ENCODE measurements at regions not wholly inside any gene's neighbourhood (a gene's known extent, or its start where the extent isn't known, plus 50 kb on each side); places are given as distances from the start of the nearest gene placed in this dataset.

GRCh38 chr15:39088156-39088555 is 492.7 kb upstream of the THBS1 start:
- Histone ChIP-seq H3K9ac (ENCODE audit: low read length) (no peak overlapping the region), H3K4me2 (ENCODE audit: low read length) (no peak overlapping the region), H3K79me2 (replicated peaks; ENCODE audit: insufficient read depth, low read length) (no peaks in the 10 kb centered on the region), H3K27ac (ENCODE audit: low read length) (no peak overlapping the region), H2AFZ (ENCODE audit: low read depth, low read length) (no peak overlapping the region), H3K9me3 (ENCODE audit: low read length) (no peaks in the 10 kb centered on the region), H3K4me3 (ENCODE audit: low read length) (no peak overlapping the region), H3F3A (ENCODE audit: insufficient read depth, low read length, poor library complexity, severe bottlenecking) (no peaks in the 10 kb centered on the region), H3K27me3 (ENCODE audit: insufficient read depth, low read depth, low read length) (no peaks in the 10 kb centered on the region), H3K36me3 (ENCODE audit: insufficient read depth, low read length) (no peaks in the 10 kb centered on the region), H3K9me2 (ENCODE audit: insufficient read depth, low read length) (no peaks in the 10 kb centered on the region), H4K20me1 (ENCODE audit: insufficient read depth) (no peaks in the 10 kb centered on the region)
- no peak for TF ChIP-seq EP300 (conservative IDR thresholded peaks at IDR 0.05; ENCODE audit: poor library complexity, severe bottlenecking)
- TF ChIP-seq, protein P1, sequence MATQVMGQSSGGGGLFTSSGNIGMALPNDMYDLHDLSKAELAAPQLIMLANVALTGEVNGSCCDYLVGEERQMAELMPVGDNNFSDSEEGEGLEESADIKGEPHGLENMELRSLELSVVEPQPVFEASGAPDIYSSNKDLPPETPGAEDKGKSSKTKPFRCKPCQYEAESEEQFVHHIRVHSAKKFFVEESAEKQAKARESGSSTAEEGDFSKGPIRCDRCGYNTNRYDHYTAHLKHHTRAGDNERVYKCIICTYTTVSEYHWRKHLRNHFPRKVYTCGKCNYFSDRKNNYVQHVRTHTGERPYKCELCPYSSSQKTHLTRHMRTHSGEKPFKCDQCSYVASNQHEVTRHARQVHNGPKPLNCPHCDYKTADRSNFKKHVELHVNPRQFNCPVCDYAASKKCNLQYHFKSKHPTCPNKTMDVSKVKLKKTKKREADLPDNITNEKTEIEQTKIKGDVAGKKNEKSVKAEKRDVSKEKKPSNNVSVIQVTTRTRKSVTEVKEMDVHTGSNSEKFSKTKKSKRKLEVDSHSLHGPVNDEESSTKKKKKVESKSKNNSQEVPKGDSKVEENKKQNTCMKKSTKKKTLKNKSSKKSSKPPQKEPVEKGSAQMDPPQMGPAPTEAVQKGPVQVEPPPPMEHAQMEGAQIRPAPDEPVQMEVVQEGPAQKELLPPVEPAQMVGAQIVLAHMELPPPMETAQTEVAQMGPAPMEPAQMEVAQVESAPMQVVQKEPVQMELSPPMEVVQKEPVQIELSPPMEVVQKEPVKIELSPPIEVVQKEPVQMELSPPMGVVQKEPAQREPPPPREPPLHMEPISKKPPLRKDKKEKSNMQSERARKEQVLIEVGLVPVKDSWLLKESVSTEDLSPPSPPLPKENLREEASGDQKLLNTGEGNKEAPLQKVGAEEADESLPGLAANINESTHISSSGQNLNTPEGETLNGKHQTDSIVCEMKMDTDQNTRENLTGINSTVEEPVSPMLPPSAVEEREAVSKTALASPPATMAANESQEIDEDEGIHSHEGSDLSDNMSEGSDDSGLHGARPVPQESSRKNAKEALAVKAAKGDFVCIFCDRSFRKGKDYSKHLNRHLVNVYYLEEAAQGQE (IDR thresholded peaks at IDR 0.05; ENCODE audit: borderline replicate concordance): no peak

GRCh38 chr15:39092354-39092753 is 488.5 kb upstream of the THBS1 start:
- Histone ChIP-seq H3K36me3 (ENCODE audit: insufficient read depth, low read length) (no peaks in the 10 kb centered on the region), H3K4me2 (ENCODE audit: low read length) (no peak overlapping the region), H3K27ac (ENCODE audit: low read length) (no peak overlapping the region), H3K4me3 (ENCODE audit: low read length) (no peak overlapping the region), H2AFZ (ENCODE audit: low read depth, low read length) (no peak overlapping the region), H3K79me2 (replicated peaks; ENCODE audit: insufficient read depth, low read length) (no peaks in the 10 kb centered on the region), H4K20me1 (ENCODE audit: insufficient read depth) (no peaks in the 10 kb centered on the region), H3K27me3 (ENCODE audit: insufficient read depth, low read depth, low read length) (no peaks in the 10 kb centered on the region), H3K9ac (ENCODE audit: low read length) (no peak overlapping the region), H3K9me2 (ENCODE audit: insufficient read depth, low read length) (no peaks in the 10 kb centered on the region), H3F3A (ENCODE audit: insufficient read depth, low read length, poor library complexity, severe bottlenecking) (no peaks in the 10 kb centered on the region), H3K9me3 (ENCODE audit: low read length) (no peaks in the 10 kb centered on the region)
- TF ChIP-seq RAD21 (conservative IDR thresholded peaks at IDR 0.05) (no peak), TAF1 (IDR thresholded peaks at IDR 0.05; ENCODE audit: low read depth) (no peak), MXI1 (conservative IDR thresholded peaks at IDR 0.05; ENCODE audit: poor library complexity, severe bottlenecking) (no peak), EZH2 (IDR thresholded peaks at IDR 0.05; ENCODE audit: borderline replicate concordance, insufficient read depth, low read length, poor library complexity, severe bottlenecking) (no peak), SMC3 (conservative IDR thresholded peaks at IDR 0.05; ENCODE audit: poor library complexity) (no peak), POLR2AphosphoS5 (IDR thresholded peaks at IDR 0.05) (no peak), EP300 (conservative IDR thresholded peaks at IDR 0.05; ENCODE audit: poor library complexity, severe bottlenecking) (no peak)
- TF ChIP-seq, protein P1 (IDR thresholded peaks at IDR 0.05; ENCODE audit: borderline replicate concordance): no peak
- TF ChIP-seq, protein P2, sequence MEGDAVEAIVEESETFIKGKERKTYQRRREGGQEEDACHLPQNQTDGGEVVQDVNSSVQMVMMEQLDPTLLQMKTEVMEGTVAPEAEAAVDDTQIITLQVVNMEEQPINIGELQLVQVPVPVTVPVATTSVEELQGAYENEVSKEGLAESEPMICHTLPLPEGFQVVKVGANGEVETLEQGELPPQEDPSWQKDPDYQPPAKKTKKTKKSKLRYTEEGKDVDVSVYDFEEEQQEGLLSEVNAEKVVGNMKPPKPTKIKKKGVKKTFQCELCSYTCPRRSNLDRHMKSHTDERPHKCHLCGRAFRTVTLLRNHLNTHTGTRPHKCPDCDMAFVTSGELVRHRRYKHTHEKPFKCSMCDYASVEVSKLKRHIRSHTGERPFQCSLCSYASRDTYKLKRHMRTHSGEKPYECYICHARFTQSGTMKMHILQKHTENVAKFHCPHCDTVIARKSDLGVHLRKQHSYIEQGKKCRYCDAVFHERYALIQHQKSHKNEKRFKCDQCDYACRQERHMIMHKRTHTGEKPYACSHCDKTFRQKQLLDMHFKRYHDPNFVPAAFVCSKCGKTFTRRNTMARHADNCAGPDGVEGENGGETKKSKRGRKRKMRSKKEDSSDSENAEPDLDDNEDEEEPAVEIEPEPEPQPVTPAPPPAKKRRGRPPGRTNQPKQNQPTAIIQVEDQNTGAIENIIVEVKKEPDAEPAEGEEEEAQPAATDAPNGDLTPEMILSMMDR (IDR thresholded peaks at IDR 0.05; ENCODE audit: poor library complexity, severe bottlenecking): no peak
